Rectal smooth muscle tissue (tissue), 1 donor: ENCODE measurements at regions not wholly inside any gene's neighbourhood (a gene's known extent, or its start where the extent isn't known, plus 50 kb on each side); places are given as distances from the start of the nearest gene placed in this dataset.

Experiments used
- H3K27ac ChIP-seq: one replicate; pipeline ENCODE4 v1.7.0; 2013; ENCODE audit warnings: low read depth, low read length, inconsistent platforms
- H3K27me3 ChIP-seq: one replicate; pipeline ENCODE4 v1.7.0; 2013; ENCODE audit warnings: low read length; ENCODE audit not compliant: control insufficient read depth, insufficient read depth
- H3K36me3 ChIP-seq: one replicate; pipeline ENCODE4 v1.7.0; 2013; ENCODE audit warnings: low read length; ENCODE audit not compliant: control insufficient read depth, insufficient read depth
- H3K4me1 ChIP-seq: one replicate; pipeline ENCODE4 v1.7.0; 2013; ENCODE audit warnings: low read length; ENCODE audit not compliant: control insufficient read depth, insufficient read depth
- H3K4me3 ChIP-seq: one replicate; pipeline ENCODE4 v1.7.0; 2013; ENCODE audit warnings: low read length
- H3K9ac ChIP-seq: one replicate; pipeline ENCODE4 v1.7.0; 2013; ENCODE audit warnings: low read length

- H3K4me3 ChIP-seq: no peak overlapping the region
- no peaks in the 10 kb centered on the region for H3K4me1 ChIP-seq
- no peak overlapping the region for H3K9ac ChIP-seq
- H3K36me3 ChIP-seq: no peaks in the 10 kb centered on the region
- no peak overlapping the region for H3K27ac ChIP-seq
- H3K27me3 ChIP-seq: no peaks in the 10 kb centered on the region
Measured at GRCh38 chr20:24098886-24099285, 110.3 kb upstream of the GGTLC1 start.

DNA sequence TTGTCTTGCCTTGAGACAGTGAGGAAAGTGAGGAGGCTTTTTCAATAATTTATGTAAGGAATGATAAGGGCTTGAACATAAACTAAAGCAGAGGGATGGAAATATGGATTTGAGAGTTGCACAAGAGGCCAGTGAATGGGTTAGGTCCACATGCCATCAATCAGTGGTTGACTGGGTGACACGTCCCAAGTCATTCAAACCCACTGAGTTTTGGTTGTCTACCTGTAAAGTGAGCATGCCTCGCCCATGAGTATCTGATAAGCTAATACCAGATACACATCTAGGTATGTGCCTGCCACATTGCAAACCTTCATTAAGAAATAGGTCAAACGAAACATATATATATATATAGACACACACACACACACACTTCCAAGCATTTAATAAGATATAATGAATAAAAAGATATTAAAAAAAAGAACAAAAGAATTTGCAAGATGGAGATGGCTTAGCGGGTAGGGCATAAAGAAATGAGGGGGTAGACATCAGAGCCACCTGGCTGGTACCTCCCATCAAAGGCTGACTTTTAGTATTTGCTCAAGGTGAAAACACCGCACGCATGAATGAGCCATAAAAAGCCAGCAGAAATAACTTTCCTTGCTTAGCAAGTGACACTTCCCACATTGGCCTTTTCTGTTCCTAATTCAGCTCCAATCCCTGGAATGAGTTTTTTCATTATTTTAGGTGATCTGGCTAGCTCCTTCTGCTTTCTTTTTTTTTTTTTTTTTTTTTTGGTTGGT is 109.1 kb upstream of the GGTLC1 start:
- Histone ChIP-seq H3K4me1 (no peaks in the 10 kb centered on the region), H3K27ac (no peak overlapping the region), H3K27me3 (no peaks in the 10 kb centered on the region), H3K4me3 (no peak overlapping the region), H3K36me3 (no peaks in the 10 kb centered on the region), H3K9ac (no peak overlapping the region)

DNA sequence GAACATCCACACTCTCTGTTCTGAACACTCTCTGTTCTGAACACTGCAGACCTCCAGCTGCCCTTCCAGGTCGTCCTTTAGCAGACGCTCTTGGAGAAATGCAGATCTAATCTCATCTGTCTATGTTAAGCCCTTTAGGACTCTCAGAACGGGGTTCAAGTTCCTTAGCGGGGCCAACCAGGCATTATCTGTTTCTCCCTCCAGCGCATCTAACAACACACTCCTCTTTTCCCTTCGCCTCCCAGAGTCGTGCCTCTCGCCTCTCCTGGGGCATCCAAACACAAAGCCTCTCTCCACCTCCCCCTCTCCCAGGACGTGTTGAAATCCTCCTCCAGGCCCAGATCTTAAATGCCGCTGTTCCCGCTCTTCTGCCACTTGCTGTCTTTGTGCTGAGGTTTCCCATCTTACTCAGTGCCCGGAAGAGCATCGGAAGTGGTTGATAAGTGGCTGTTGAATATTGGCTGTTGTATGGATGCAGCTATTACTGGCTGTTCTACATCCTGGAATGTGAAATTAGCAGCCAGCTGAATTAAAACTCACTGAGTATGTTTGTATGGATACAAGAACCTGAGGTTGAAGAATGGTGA is 108.4 kb upstream of the GGTLC1 start:
- no peaks in the 10 kb centered on the region for H3K36me3 ChIP-seq
- no peak overlapping the region for H3K27ac ChIP-seq
- no peaks in the 10 kb centered on the region for H3K4me1 ChIP-seq
- H3K9ac ChIP-seq: no peak overlapping the region
- H3K4me3 ChIP-seq: no peak overlapping the region
- H3K27me3 ChIP-seq: no peaks in the 10 kb centered on the region

DNA sequence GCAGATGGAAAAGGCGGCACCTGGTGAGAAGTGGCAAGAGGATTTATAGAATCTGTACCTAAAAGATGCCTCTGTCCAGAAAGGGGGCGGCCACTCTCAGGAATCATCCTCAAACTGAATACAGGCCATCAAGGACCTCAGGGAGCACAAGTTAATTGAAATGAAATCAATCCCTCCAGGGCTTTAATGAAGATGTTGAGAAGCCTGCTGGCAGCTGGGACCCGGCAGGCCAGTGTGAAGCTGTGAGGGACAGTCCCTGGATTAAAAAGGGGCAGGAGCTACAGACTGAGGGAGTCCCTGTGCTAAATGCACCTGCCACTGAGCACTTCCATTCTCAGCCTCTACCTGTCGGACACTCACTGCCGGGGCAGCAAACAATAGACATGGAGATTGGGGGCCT is 107.7 kb upstream of the GGTLC1 start:
- no peak overlapping the region for H3K27ac ChIP-seq
- H3K4me3 ChIP-seq: no peak overlapping the region
- H3K4me1 ChIP-seq: no peaks in the 10 kb centered on the region
- H3K36me3 ChIP-seq: no peaks in the 10 kb centered on the region
- H3K9ac ChIP-seq: no peak overlapping the region
- H3K27me3 ChIP-seq: no peaks in the 10 kb centered on the region

DNA sequence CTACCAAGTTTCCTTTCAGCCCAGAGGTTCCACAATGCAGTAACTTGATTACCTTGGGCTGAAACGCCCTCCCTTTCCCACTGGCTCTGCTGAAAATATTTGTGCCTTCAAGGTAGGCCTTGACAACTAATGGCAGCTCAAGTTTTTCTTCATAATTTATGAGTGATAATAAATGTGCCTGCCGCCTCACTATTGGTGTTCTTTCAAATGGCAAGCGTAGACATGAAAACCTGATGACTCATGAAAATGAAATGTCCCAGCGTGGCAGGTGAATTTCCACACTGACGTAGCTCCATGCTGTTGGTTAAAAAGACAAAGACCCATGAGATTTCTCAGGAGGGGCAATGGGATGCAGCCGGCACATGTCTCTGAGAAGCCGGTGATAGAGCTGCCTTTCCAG is 107.2 kb upstream of the GGTLC1 start:
- Histone ChIP-seq H3K27me3 (no peaks in the 10 kb centered on the region), H3K27ac (no peak overlapping the region)

GRCh38 chr20:24095303-24095702 is 106.7 kb upstream of the GGTLC1 start:
- Histone ChIP-seq H3K27me3 (no peaks in the 10 kb centered on the region), H3K27ac (no peak overlapping the region), H3K4me3 (no peak overlapping the region), H3K36me3 (no peaks in the 10 kb centered on the region), H3K4me1 (no peaks in the 10 kb centered on the region), H3K9ac (no peak overlapping the region)

More for the DNA sequence above, 107.2 kb upstream of the GGTLC1 start:
- Histone ChIP-seq H3K4me3 (no peak overlapping the region), H3K36me3 (no peaks in the 10 kb centered on the region), H3K9ac (no peak overlapping the region), H3K4me1 (no peaks in the 10 kb centered on the region)

DNA sequence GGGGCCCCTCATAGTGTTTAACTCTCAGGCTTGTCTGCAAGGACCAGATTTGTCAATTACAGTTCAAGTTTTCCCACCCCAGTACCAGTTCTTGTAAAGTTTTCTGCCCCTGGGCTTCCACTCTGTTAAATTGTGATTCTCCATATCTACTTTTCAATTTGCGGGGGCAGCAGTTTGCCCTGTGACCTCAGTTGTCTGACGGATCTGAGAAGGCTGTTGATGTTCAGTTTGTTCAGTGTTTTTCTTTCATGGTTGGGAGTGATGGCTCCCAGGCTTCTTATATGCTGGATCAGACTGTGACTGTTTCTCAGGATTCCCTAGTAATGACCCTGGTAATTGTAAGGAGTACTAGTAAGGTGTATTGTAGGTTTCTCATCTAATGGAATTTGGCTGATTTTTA is 101.0 kb upstream of the GGTLC1 start:
- Histone ChIP-seq H3K27ac (no peak overlapping the region), H3K4me3 (no peak overlapping the region), H3K36me3 (no peaks in the 10 kb centered on the region), H3K9ac (no peak overlapping the region), H3K27me3 (no peaks in the 10 kb centered on the region), H3K4me1 (no peaks in the 10 kb centered on the region)

DNA sequence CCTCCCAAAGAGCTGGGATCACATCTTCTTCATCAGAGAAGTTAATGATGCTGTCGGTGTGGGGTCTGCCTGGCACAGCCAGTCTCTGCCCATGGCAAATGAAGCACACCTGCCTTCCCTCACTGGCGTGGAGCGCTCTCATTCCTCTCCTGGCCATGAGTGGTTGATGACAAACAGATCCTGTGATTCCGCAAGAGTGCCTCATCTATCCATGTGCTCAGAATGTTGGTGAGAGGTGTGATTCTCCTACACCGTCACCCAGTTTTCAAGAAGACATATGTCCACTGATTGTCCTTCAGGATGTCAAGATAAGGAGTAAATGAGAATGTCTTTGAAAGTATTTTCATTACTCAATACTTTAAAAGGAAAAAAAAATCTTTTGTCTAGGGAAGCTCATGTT is 97.5 kb upstream of the GGTLC1 start:
- Histone ChIP-seq H3K4me3 (no peak overlapping the region), H3K27me3 (no peaks in the 10 kb centered on the region), H3K9ac (no peak overlapping the region), H3K4me1 (no peaks in the 10 kb centered on the region), H3K27ac (no peak overlapping the region), H3K36me3 (no peaks in the 10 kb centered on the region)

DNA sequence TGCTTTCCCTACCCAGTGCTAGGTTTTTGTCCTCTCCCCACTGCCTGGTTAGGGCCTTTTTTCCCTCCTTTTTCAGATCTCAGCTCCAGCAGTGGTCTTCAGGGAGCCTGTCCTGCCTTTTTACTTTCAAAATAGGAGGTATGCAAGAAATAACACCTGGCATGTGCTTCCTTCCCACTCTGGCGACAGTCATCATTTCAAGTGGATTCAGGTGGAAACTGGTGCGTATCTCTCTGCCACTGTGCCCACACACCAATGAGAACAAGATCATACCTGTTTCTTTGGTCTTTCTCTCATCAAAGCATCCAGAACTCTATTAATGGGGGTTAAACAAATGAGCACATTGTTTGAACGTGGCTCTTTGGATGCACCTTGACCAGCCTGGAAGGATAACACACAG is 95.7 kb upstream of the GGTLC1 start:
- H3K4me1 ChIP-seq: no peaks in the 10 kb centered on the region
- H3K36me3 ChIP-seq: no peaks in the 10 kb centered on the region
- no peaks in the 10 kb centered on the region for H3K27me3 ChIP-seq
- no peak overlapping the region for H3K27ac ChIP-seq
- no peak overlapping the region for H3K4me3 ChIP-seq
- no peak overlapping the region for H3K9ac ChIP-seq

DNA sequence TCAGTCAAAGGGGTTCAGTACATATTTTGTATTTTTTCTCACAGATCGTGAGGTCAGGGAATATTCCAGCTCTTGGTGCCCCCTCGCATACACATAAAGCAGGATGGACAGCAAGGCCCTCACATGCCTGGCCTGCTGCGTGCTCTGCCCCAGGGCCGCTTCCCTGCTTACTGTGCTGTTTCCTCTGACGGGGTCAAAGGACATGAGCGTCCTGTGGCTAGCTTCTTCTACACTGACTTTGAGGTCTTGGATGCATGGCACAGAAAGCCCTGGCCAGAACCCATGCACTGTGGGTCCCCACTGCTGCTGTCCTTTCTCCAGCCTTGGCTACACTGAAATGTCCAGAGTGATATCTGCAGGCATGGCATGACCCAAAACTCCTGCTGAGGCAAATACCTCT is 92.5 kb upstream of the GGTLC1 start:
- Histone ChIP-seq H3K27ac (no peak overlapping the region), H3K27me3 (no peaks in the 10 kb centered on the region), H3K4me1 (no peaks in the 10 kb centered on the region), H3K4me3 (no peak overlapping the region), H3K36me3 (no peaks in the 10 kb centered on the region), H3K9ac (no peak overlapping the region)

DNA sequence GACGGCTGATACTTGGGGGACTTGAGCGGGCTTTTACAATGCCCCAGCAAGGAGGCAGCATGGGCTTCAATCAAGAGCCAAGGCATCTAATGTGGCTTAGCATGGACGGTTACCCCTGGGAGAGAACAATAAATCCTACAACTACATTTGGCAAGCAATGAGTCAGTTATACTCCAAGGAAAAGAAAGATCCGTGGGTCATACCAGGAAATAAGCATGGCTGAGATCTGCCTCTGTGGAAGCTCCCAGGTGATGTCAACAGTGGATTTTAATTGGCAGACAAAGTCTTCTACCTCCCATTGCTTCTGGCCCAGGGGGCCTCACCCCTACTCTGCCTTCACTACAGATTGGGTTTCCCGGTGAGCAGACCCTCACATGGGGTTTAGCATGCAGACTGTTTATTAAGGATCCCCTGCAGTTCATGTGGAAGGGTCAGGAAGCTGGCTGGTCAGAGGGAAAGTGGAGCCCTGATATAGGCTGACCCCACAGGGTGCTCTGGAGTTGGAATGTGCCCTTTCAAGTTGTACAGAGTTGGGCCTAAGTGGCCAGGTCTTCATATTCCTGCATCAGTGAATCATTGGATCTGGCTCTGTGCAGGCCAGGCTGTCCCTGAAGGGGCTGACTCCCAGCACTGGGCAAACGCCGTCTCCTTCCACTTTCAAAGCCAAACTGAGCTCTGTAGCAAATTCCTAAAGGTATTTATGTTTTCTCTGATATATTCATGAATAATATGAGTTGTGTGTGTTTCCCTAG is 91.3 kb upstream of the GGTLC1 start:
- Histone ChIP-seq H3K36me3 (no peaks in the 10 kb centered on the region), H3K27me3 (no peaks in the 10 kb centered on the region)

DNA sequence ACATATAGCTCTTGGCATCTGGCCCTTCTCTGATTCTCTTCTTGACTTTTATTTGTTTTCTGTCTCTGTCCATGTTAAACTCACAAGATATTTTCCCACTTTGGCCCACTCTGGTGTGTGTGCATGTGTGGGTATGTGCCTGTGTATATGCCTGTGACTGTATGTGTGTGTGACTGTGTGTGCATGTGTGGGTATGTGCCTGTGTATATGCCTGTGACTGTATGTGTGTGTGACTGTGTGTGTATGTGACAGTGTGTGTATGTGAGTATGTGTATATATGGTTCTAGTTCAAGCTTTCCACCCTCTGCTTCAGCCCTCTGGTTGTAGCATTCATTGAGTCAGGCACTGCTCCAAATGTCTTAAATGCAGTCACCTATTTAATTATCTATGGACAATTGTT is 88.6 kb upstream of the GGTLC1 start:
- Histone ChIP-seq H3K27ac (no peak overlapping the region), H3K36me3 (no peaks in the 10 kb centered on the region), H3K4me3 (no peak overlapping the region), H3K4me1 (no peaks in the 10 kb centered on the region), H3K27me3 (no peaks in the 10 kb centered on the region), H3K9ac (no peak overlapping the region)

More for the DNA sequence above, 91.3 kb upstream of the GGTLC1 start:
- H3K4me1 ChIP-seq: no peaks in the 10 kb centered on the region
- no peak overlapping the region for H3K27ac ChIP-seq
- no peak overlapping the region for H3K9ac ChIP-seq
- no peak overlapping the region for H3K4me3 ChIP-seq
